SK-N-SH (cell line): ENCODE measurements at regions not wholly inside any gene's neighbourhood (a gene's known extent, or its start where the extent isn't known, plus 50 kb on each side); places are given as distances from the start of the nearest gene placed in this dataset.

ENCODE experiments used
- CTCF ChIA-PET: fragments of 300-600, 350-600 bp; formaldehyde crosslinking; extraction: SDS; loops from one replicate; lab custom pipeline; 2021; lab: Yijun Ruan, JAX
- POLR2A ChIA-PET: fragments of 350-600 bp; sonication (Branson Sonifier 250); formaldehyde crosslinking; extraction: SDS; loops from one replicate; lab custom pipeline; 2020; ENCODE audit warnings: antibody characterized with exemption, inconsistent platforms; lab: Yijun Ruan, JAX
- DNase-seq: peaks from one replicate; pipeline ENCODE4 v3.0.0; 2012
- H2AFZ ChIP-seq: fragments of 200-600 bp; sonication (generic); 2 replicates; pipeline ENCODE4 v1.8.1; 2016; ENCODE audit warnings: antibody characterized with exemption, mild to moderate bottlenecking, low read depth
- H3F3A ChIP-seq: fragments of 200-600 bp; sonication (generic); replicated peaks from 2 replicates; pipeline ENCODE3; 2016; ENCODE audit warnings: antibody characterized with exemption, mild to moderate bottlenecking; ENCODE audit not compliant: insufficient read depth
- H3K27ac ChIP-seq, 2 experiments: fragments of 200-500 bp in 1 of 2; fragments of 200-600 bp in 1 of 2; sonication (Bioruptor generic) in 1 of 2; sonication (generic), shearing (Covaris generic) in 1 of 2; 2 replicates each; pipeline versions ENCODE4 v1.5.1 to v1.6.1; 2014 to 2016; ENCODE audit warnings: low read depth in 2 of 2, inconsistent platforms in 1 of 2, low read length in 1 of 2, mild to moderate bottlenecking in 1 of 2, mixed read lengths in 1 of 2
- H3K27me3 ChIP-seq: fragments of 200-600 bp; sonication (generic), shearing (Covaris generic); 2 replicates; pipeline ENCODE4 v1.6.1; 2016; ENCODE audit warnings: mixed run types; ENCODE audit not compliant: insufficient read depth
- H3K36me3 ChIP-seq, 2 experiments: fragments of 200-500 bp in 1 of 2; fragments of 200-600 bp in 1 of 2; sonication (Bioruptor generic) in 1 of 2; sonication (generic) in 1 of 2; replicated peaks in 1 of 2; 2 replicates each; pipeline versions ENCODE3 to v1.5.1; 2014 to 2016; ENCODE audit warnings: low read length in 1 of 2, mild to moderate bottlenecking in 1 of 2; ENCODE audit not compliant: insufficient read depth in 2 of 2, control insufficient read depth in 1 of 2
- H3K4me1 ChIP-seq, 2 experiments: fragments of 200-500 bp in 1 of 2; fragments of 200-600 bp in 1 of 2; sonication (Bioruptor generic) in 1 of 2; sonication (generic), shearing (Covaris generic) in 1 of 2; 2 replicates each; pipeline versions ENCODE4 v1.5.1 to v1.6.1; 2014 to 2016; ENCODE audit warnings: low read depth in 1 of 2, low read length in 1 of 2, mixed run types in 1 of 2; ENCODE audit not compliant: insufficient read depth in 2 of 2, control insufficient read depth in 1 of 2
- H3K4me2 ChIP-seq: fragments of 200-600 bp; sonication (generic), shearing (Covaris generic); 2 replicates; pipeline ENCODE4 v1.6.1; 2017; ENCODE audit warnings: mixed run types
- H3K4me3 ChIP-seq, 2 experiments: fragments of 200-500 bp in 1 of 2; fragments of 200-600 bp in 1 of 2; sonication (Bioruptor generic) in 1 of 2; sonication (generic), shearing (Covaris generic) in 1 of 2; 2 replicates each; pipeline versions ENCODE4 v1.5.1 to v1.8.1; 2014 to 2016; ENCODE audit warnings: low read depth in 2 of 2, inconsistent platforms in 1 of 2, low read length in 1 of 2, mild to moderate bottlenecking in 1 of 2, mixed read lengths in 1 of 2, moderate library complexity in 1 of 2
- H3K79me2 ChIP-seq: fragments of 200-600 bp; sonication (generic); 2 replicates; pipeline ENCODE4 v1.8.1; 2017; ENCODE audit warnings: mild to moderate bottlenecking; ENCODE audit not compliant: insufficient read depth
- H3K9ac ChIP-seq: fragments of 200-600 bp; sonication (generic); 2 replicates; pipeline ENCODE4 v1.6.1; 2017; ENCODE audit warnings: mixed run types
- H3K9me2 ChIP-seq: fragments of 200-600 bp; sonication (generic); 2 replicates; pipeline ENCODE4 v1.6.1; 2017; ENCODE audit warnings: mixed run types
- H3K9me3 ChIP-seq: fragments of 200-600 bp; sonication (generic); 2 replicates; pipeline ENCODE4 v1.6.1; 2017; ENCODE audit warnings: mixed run types, mild to moderate bottlenecking, moderate library complexity
- H4K20me1 ChIP-seq: fragments of 200-600 bp; sonication (generic); 2 replicates; pipeline ENCODE4 v1.6.1; 2017; ENCODE audit warnings: mild to moderate bottlenecking, mixed run types; ENCODE audit not compliant: insufficient read depth
- EP300 ChIP-seq, 2 experiments: IDR thresholded peaks; 2 replicates each; pipeline versions ENCODE4 v1.4.0 to v1.6.1; 2012; ENCODE audit warnings: borderline replicate concordance in 1 of 2, low read depth in 1 of 2, low read length in 1 of 2
- EZH2phosphoT487 ChIP-seq: fragments of 200-600 bp; sonication (generic); IDR thresholded peaks from 2 replicates; pipeline ENCODE4 v1.6.1; 2017; ENCODE audit warnings: low read depth, mixed run types, mild to moderate bottlenecking, antibody characterized with exemption, moderate library complexity, borderline replicate concordance
- FOSL2 ChIP-seq: IDR thresholded peaks from 2 replicates; pipeline ENCODE4 v1.4.0; 2012; ENCODE audit warnings: low read depth, mild to moderate bottlenecking, moderate library complexity, borderline replicate concordance
- JUND ChIP-seq: IDR thresholded peaks from 2 replicates; pipeline ENCODE4 v1.4.0; 2012
- MEF2A ChIP-seq: IDR thresholded peaks from 2 replicates; pipeline ENCODE4 v1.4.0; 2012; ENCODE audit warnings: low read depth, borderline replicate concordance
- NFIC ChIP-seq: IDR thresholded peaks from 2 replicates; pipeline ENCODE4 v1.4.0; 2012; ENCODE audit warnings: borderline replicate concordance
- NRF1 ChIP-seq: IDR thresholded peaks from 2 replicates; pipeline ENCODE4 v1.6.1; 2012; ENCODE audit warnings: low read depth, mild to moderate bottlenecking, low read length
- POLR2AphosphoS5 ChIP-seq: IDR thresholded peaks from 2 replicates; pipeline ENCODE4 v1.6.1; 2012; ENCODE audit warnings: low read depth, low read length
- RAD21 ChIP-seq: IDR thresholded peaks from 2 replicates; pipeline ENCODE4 v1.6.1; 2012; ENCODE audit warnings: mild to moderate bottlenecking, low read length
- RCOR1 ChIP-seq: fragments of 150-350 bp; IDR thresholded peaks from 2 replicates; pipeline ENCODE4 v1.6.1; 2017; ENCODE audit warnings: antibody characterized with exemption, low read length
- RXRA ChIP-seq: IDR thresholded peaks from 2 replicates; pipeline ENCODE4 v1.4.0; 2012; ENCODE audit warnings: low read depth, mild to moderate bottlenecking, borderline replicate concordance
- SIN3A ChIP-seq: IDR thresholded peaks from 2 replicates; pipeline ENCODE4 v1.6.1; 2012; ENCODE audit warnings: low read depth, mild to moderate bottlenecking, low read length, moderate library complexity, borderline replicate concordance
- TEAD4 ChIP-seq: IDR thresholded peaks from 2 replicates; pipeline ENCODE4 v1.4.0; 2012; ENCODE audit warnings: mild to moderate bottlenecking, borderline replicate concordance; ENCODE audit not compliant: insufficient read depth
- WGBS: methylation state at CpG from one replicate; pipeline ENCODE4 v1.1.6; 2017; ENCODE audit warnings: low lambda C conversion rate; 5-methylcytosine and 5-hydroxymethylcytosine counted together
- TF ChIP-seq, protein P1 (sequence below): fragments of 150-350 bp; IDR thresholded peaks from 2 replicates; pipeline ENCODE4 v1.6.1; 2017; ENCODE audit warnings: antibody characterized with exemption, low read length, low read depth, borderline replicate concordance
- TF ChIP-seq, protein P2 (sequence below): IDR thresholded peaks from 2 replicates; pipeline ENCODE4; 2012
- TF ChIP-seq, protein P3 (sequence below): fragments of 150-350 bp; IDR thresholded peaks from 2 replicates; pipeline ENCODE4 v1.6.1; 2016; ENCODE audit warnings: mild to moderate bottlenecking, low read depth, low read length
- TF ChIP-seq, protein P4 (sequence below): fragments of 200-600 bp; sonication (generic); IDR thresholded peaks from 2 replicates; pipeline ENCODE4 v1.6.1; 2017; ENCODE audit warnings: antibody characterized with exemption, mild to moderate bottlenecking, moderate library complexity

DNA sequence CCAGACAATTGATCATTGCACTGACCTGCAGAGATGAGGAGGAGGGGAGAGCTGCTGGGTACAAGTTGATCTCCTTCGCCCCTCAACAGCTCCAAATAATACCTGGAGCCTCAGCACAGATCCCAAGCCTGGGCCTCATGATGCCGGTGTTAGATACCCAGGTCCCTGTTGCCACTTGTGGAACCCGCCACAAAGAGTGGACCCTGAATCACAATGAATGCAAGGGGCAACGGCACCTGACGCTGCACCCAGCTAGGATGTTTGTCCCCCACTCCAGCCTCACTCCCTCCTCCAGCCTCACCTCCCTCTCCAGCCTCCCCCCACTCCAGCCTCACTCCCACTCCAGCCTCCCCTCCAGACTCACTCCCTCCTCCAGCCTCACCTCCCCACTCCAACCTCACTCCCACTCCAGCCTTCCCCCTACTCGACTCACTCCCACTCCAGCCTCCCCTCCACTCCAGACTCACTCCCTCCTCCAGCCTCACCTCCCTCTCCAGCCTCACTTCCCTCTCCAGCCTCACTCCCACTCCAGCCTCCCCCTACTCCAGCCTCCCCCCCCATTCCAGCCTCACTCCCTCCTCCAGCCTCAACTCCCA, 879.0 kb downstream of the BRD1 start:
- H3F3A ChIP-seq, result no peaks in the 10 kb centered on the region
- ChIA-PET CTCF (no interaction called here), POLR2A (no interaction called here)
- H2AFZ ChIP-seq, result no peak overlapping the region
- H3K9me2 ChIP-seq, result no peaks in the 10 kb centered on the region
- no peaks in the 10 kb centered on the region for H3K9me3 ChIP-seq
- H3K4me3 ChIP-seq, result no peak overlapping the region
- H3K4me2 ChIP-seq, result no peak overlapping the region
- WGBS, result 17% methylated on average over 5 of the region's 6 CpGs
- no peaks in the 10 kb centered on the region for H3K36me3 ChIP-seq
- no peaks in the 10 kb centered on the region for H3K79me2 ChIP-seq
- peaks cover 0 to under 1% of the 10 kb centered on the region in 2 experiments; a peak in 1 of 4 replicates for H3K4me1 ChIP-seq
- TF ChIP-seq, protein P1, sequence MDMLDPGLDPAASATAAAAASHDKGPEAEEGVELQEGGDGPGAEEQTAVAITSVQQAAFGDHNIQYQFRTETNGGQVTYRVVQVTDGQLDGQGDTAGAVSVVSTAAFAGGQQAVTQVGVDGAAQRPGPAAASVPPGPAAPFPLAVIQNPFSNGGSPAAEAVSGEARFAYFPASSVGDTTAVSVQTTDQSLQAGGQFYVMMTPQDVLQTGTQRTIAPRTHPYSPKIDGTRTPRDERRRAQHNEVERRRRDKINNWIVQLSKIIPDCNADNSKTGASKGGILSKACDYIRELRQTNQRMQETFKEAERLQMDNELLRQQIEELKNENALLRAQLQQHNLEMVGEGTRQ, result no peak
- TF ChIP-seq, protein P2, sequence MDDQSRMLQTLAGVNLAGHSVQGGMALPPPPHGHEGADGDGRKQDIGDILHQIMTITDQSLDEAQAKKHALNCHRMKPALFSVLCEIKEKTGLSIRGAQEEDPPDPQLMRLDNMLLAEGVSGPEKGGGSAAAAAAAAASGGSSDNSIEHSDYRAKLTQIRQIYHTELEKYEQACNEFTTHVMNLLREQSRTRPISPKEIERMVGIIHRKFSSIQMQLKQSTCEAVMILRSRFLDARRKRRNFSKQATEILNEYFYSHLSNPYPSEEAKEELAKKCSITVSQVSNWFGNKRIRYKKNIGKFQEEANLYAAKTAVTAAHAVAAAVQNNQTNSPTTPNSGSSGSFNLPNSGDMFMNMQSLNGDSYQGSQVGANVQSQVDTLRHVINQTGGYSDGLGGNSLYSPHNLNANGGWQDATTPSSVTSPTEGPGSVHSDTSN, result no peak
- TF ChIP-seq RAD21 (no peak), RXRA (no peak), EZH2phosphoT487 (no peak), SIN3A (no peak), MEF2A (no peak), POLR2AphosphoS5 (no peak), RCOR1 (no peak), EP300 (IDR thresholded peaks at IDR 0.05; ENCODE audit: borderline replicate concordance in 1 of 2, low read depth in 1 of 2, low read length in 1 of 2) (no peak), JUND (no peak), NRF1 (no peak), FOSL2 (no peak), NFIC (no peak), TEAD4 (no peak)
- TF ChIP-seq, protein P3, sequence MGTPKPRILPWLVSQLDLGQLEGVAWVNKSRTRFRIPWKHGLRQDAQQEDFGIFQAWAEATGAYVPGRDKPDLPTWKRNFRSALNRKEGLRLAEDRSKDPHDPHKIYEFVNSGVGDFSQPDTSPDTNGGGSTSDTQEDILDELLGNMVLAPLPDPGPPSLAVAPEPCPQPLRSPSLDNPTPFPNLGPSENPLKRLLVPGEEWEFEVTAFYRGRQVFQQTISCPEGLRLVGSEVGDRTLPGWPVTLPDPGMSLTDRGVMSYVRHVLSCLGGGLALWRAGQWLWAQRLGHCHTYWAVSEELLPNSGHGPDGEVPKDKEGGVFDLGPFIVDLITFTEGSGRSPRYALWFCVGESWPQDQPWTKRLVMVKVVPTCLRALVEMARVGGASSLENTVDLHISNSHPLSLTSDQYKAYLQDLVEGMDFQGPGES, result no peak
- TF ChIP-seq, protein P4, sequence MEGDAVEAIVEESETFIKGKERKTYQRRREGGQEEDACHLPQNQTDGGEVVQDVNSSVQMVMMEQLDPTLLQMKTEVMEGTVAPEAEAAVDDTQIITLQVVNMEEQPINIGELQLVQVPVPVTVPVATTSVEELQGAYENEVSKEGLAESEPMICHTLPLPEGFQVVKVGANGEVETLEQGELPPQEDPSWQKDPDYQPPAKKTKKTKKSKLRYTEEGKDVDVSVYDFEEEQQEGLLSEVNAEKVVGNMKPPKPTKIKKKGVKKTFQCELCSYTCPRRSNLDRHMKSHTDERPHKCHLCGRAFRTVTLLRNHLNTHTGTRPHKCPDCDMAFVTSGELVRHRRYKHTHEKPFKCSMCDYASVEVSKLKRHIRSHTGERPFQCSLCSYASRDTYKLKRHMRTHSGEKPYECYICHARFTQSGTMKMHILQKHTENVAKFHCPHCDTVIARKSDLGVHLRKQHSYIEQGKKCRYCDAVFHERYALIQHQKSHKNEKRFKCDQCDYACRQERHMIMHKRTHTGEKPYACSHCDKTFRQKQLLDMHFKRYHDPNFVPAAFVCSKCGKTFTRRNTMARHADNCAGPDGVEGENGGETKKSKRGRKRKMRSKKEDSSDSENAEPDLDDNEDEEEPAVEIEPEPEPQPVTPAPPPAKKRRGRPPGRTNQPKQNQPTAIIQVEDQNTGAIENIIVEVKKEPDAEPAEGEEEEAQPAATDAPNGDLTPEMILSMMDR, result no peak
- DNase-seq, result no peak
- no peaks in the 10 kb centered on the region for H4K20me1 ChIP-seq
- H3K9ac ChIP-seq, result no peak overlapping the region
- no peaks in the 10 kb centered on the region; the same call in 1 of the 2 replicates for H3K27me3 ChIP-seq
- H3K27ac ChIP-seq, result no peak overlapping the region
